HCT116 (cell line): ENCODE measurements at regions not wholly inside any gene's neighbourhood (a gene's known extent, or its start where the extent isn't known, plus 50 kb on each side); places are given as distances from the start of the nearest gene placed in this dataset.

Experiments used
- ATAC-seq: fragments of 200-7000 bp; cut with Tn5 transposase; 2 replicates; pipeline ENCODE4 v1.9.1; 2020; ENCODE audit warnings: mild to moderate bottlenecking, moderate library complexity
- BruUV-seq: library from RNA; stranded (reverse); fragments of 400-500 nt; replicated peaks from 2 replicates; lab custom pipeline; 2021; lab: Mats Ljungman, UMichigan
- CTCF ChIA-PET: fragments of 300-600 bp; sonication (Branson Sonifier 250); formaldehyde crosslinking; loops from one replicate; lab custom pipeline; 2021; ENCODE audit warnings: antibody characterized with exemption; lab: Charles Lee
- POLR2A ChIA-PET: fragments of 300-600, 350-600 bp; sonication (Branson Sonifier 250); formaldehyde crosslinking; loops from one replicate; lab custom pipeline; 2021; ENCODE audit warnings: antibody characterized with exemption; lab: Charles Lee
- RAD21 ChIA-PET, 2 experiments: fragments of 300-600 bp; sonication (Branson Sonifier 250); formaldehyde crosslinking; loops; one replicate each; lab custom pipeline; 2023; ENCODE audit warnings: low total read pairs in 2 of 2; ENCODE audit not compliant: uncharacterized antibody in 2 of 2, unreplicated experiment in 2 of 2, low non-redundant PET in 1 of 2; lab: Charles Lee
- DNase-seq: peaks from one replicate; pipeline ENCODE4 v3.0.0-alpha.2; 2010; ENCODE audit warnings: low read depth, low spot score
- H2AFZ ChIP-seq: fragments of 200-600 bp; shearing (Covaris generic), sonication (generic); 2 replicates; pipeline ENCODE4 v1.6.1; 2017; ENCODE audit warnings: low read depth, mixed run types, mixed read lengths, antibody characterized with exemption, low read length; ENCODE audit not compliant: poor library complexity, severe bottlenecking
- H3K27ac ChIP-seq: 2 replicates; pipeline ENCODE4 v1.5.1; 2012; ENCODE audit warnings: low read depth, low read length
- H3K27me3 ChIP-seq: fragments of 200-600 bp; sonication (generic); 2 replicates; pipeline ENCODE4 v1.6.1; 2016; ENCODE audit warnings: mixed run types, low read length, mixed read lengths; ENCODE audit not compliant: insufficient read depth
- H3K36me3 ChIP-seq, 2 experiments: fragments of 200-500 bp in 1 of 2; fragments of 200-600 bp in 1 of 2; sonication (Bioruptor generic) in 1 of 2; sonication (generic) in 1 of 2; 2 replicates each; pipeline versions ENCODE4 v1.5.1 to v1.6.1; 2014 to 2016; ENCODE audit warnings: low read length in 2 of 2, inconsistent platforms in 1 of 2, mixed read lengths in 1 of 2, mixed run types in 1 of 2; ENCODE audit not compliant: insufficient read depth in 2 of 2, control insufficient read depth in 1 of 2
- H3K4me1 ChIP-seq, 2 experiments: fragments of 200-600 bp in 1 of 2; sonication (generic) in 1 of 2; 2 replicates each; pipeline versions ENCODE4 v1.5.1 to v1.6.1; 2012 to 2017; ENCODE audit warnings: low read length in 2 of 2, inconsistent platforms in 1 of 2, mild to moderate bottlenecking in 1 of 2, mixed read lengths in 1 of 2, mixed run types in 1 of 2, moderate library complexity in 1 of 2; ENCODE audit not compliant: insufficient read depth in 2 of 2, control insufficient read depth in 1 of 2
- H3K4me2 ChIP-seq: fragments of 200-600 bp; sonication (generic); 2 replicates; pipeline ENCODE4 v1.6.1; 2017; ENCODE audit warnings: mixed run types, low read length, mixed read lengths
- H3K4me3 ChIP-seq, 2 experiments: fragments of 200-600 bp in 1 of 2; sonication (generic) in 1 of 2; replicated peaks in 1 of 2; 2 replicates each; pipeline ENCODE4 v1.5.1; 2011 to 2016; ENCODE audit warnings: low read length in 2 of 2, control low read depth in 1 of 2, low read depth in 1 of 2, mild to moderate bottlenecking in 1 of 2, mixed read lengths in 1 of 2, mixed run types in 1 of 2
- H3K79me2 ChIP-seq: fragments of 200-600 bp; sonication (generic); 2 replicates; pipeline ENCODE4 v1.6.1; 2017; ENCODE audit warnings: mild to moderate bottlenecking, mixed run types, low read length, moderate library complexity, mixed read lengths; ENCODE audit not compliant: insufficient read depth
- H3K9ac ChIP-seq: fragments of 200-600 bp; sonication (generic); 2 replicates; pipeline ENCODE4 v1.6.1; 2016; ENCODE audit warnings: low read length, mixed read lengths
- H3K9me2 ChIP-seq: fragments of 200-600 bp; sonication (generic), shearing (Covaris generic); 2 replicates; pipeline ENCODE4 v1.6.1; 2017; ENCODE audit warnings: mixed run types, mild to moderate bottlenecking, moderate library complexity; ENCODE audit not compliant: insufficient read depth
- H3K9me3 ChIP-seq, 2 experiments: fragments of 200-500 bp in 1 of 2; fragments of 200-600 bp in 1 of 2; sonication (Bioruptor generic) in 1 of 2; sonication (generic) in 1 of 2; 2 replicates each; pipeline ENCODE4 v1.6.1; 2014 to 2017; ENCODE audit warnings: low read length in 2 of 2, mixed read lengths in 2 of 2, inconsistent platforms in 1 of 2, low read depth in 1 of 2, mild to moderate bottlenecking in 1 of 2, mixed run types in 1 of 2, moderate library complexity in 1 of 2; ENCODE audit not compliant: control insufficient read depth in 1 of 2, insufficient read depth in 1 of 2
- H4K20me1 ChIP-seq: fragments of 200-600 bp; sonication (generic), shearing (Covaris generic); 2 replicates; pipeline ENCODE4 v1.6.1; 2017; ENCODE audit warnings: mixed run types, mild to moderate bottlenecking, moderate library complexity; ENCODE audit not compliant: insufficient read depth
- CBX3 ChIP-seq: IDR thresholded peaks from 2 replicates; pipeline ENCODE4 v1.6.1; 2012; ENCODE audit warnings: low read depth
- CEBPB ChIP-seq: IDR thresholded peaks from 2 replicates; pipeline ENCODE4 v1.6.1; 2012; ENCODE audit warnings: low read depth
- EGR1 ChIP-seq: IDR thresholded peaks from 2 replicates; pipeline ENCODE4 v1.6.1; 2012; ENCODE audit warnings: low read depth
- ELF1 ChIP-seq: IDR thresholded peaks from 2 replicates; pipeline ENCODE4 v1.6.1; 2012; ENCODE audit warnings: low read depth, borderline replicate concordance
- EZH2 ChIP-seq: fragments of 200-600 bp; sonication (generic); IDR thresholded peaks from 2 replicates; pipeline ENCODE4 v1.6.1; 2017; ENCODE audit warnings: antibody characterized with exemption, mixed run types
- EZH2phosphoT487 ChIP-seq: fragments of 200-600 bp; IDR thresholded peaks from 2 replicates; pipeline ENCODE4 v1.6.1; 2018; ENCODE audit warnings: antibody characterized with exemption, borderline replicate concordance
- JUND ChIP-seq: IDR thresholded peaks from 2 replicates; pipeline ENCODE4 v1.6.1; 2012
- POLR2AphosphoS5 ChIP-seq: IDR thresholded peaks from 2 replicates; pipeline ENCODE4 v1.6.1; 2011; ENCODE audit warnings: mild to moderate bottlenecking, low read depth, low read length, moderate library complexity
- SP1 ChIP-seq: IDR thresholded peaks from 2 replicates; pipeline ENCODE4 v1.6.1; 2012; ENCODE audit warnings: low read depth
- TCF7L2 ChIP-seq: IDR thresholded peaks from 2 replicates; pipeline ENCODE4 v1.7.0; 2011; ENCODE audit warnings: borderline replicate concordance, inconsistent platforms; ENCODE audit not compliant: insufficient read depth, insufficient read length; ENCODE audit errors: extremely low read depth
- ZFX ChIP-seq: fragments of 450-650 bp; IDR thresholded peaks from 2 replicates; pipeline ENCODE4 v1.6.1; 2017
- intact Hi-C: fragments of 100-400 bp; cut with micrococcal nuclease; formaldehyde crosslinking; loops from 2 replicates; pipeline ENCODE4 v1.10.0; 2022
- TF ChIP-seq, protein P1 (sequence below): IDR thresholded peaks from 2 replicates; pipeline ENCODE4 v1.6.1; 2011; ENCODE audit warnings: mild to moderate bottlenecking, low read length, moderate library complexity; ENCODE audit not compliant: insufficient replicate concordance; ENCODE audit errors: extremely low read depth

DNA sequence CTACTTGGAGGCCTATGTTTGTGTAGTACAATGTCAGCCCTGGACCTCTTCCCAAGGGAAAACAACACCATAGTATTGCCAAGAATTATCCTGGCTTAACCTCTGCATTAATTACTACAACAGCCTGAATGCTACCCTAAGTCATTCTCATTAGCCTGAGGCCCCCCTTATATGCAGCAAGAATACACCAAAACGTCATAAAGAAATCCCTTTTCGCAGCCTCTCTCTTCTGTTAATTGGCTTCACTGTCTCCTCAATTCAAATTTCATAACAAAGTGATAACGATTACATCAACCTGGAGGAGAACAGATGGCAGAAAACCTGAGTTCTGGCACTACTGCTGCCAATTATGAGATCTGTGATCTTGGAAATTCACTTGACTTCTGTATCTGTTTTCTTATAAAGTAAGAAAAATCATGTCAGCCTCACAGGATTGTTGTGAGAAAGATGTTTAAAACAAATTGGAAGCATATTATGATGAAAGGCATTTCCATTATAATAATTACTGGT lies 1663.1 kb downstream of the STIM2 start:
- BruUV-seq = no TSS peak
- Histone ChIP-seq H3K27me3 (no peaks in the 10 kb centered on the region), H3K9me3 (no peaks in the 10 kb centered on the region), H3K4me1 (no peaks in the 10 kb centered on the region), H2AFZ (no peak overlapping the region), H3K4me3 (no peak overlapping the region), H3K27ac (no peak overlapping the region), H3K9ac (no peak overlapping the region), H3K9me2 (no peaks in the 10 kb centered on the region)
- no peak for ATAC-seq
- CTCF ChIA-PET = no interaction called here
- intact Hi-C loops = no loop called here
- RAD21 ChIA-PET = no interaction called here
- TF ChIP-seq ZFX (no peak), CEBPB (no peak), SP1 (no peak), EZH2phosphoT487 (no peak), JUND (no peak), EGR1 (no peak), EZH2 (no peak), ELF1 (no peak), POLR2AphosphoS5 (no peak), CBX3 (no peak)
- TF ChIP-seq, protein P1, sequence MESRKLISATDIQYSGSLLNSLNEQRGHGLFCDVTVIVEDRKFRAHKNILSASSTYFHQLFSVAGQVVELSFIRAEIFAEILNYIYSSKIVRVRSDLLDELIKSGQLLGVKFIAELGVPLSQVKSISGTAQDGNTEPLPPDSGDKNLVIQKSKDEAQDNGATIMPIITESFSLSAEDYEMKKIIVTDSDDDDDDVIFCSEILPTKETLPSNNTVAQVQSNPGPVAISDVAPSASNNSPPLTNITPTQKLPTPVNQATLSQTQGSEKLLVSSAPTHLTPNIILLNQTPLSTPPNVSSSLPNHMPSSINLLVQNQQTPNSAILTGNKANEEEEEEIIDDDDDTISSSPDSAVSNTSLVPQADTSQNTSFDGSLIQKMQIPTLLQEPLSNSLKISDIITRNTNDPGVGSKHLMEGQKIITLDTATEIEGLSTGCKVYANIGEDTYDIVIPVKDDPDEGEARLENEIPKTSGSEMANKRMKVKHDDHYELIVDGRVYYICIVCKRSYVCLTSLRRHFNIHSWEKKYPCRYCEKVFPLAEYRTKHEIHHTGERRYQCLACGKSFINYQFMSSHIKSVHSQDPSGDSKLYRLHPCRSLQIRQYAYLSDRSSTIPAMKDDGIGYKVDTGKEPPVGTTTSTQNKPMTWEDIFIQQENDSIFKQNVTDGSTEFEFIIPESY = no peak
- TF ChIP-seq, all 23 proteins: peak for 0
- H3K79me2 ChIP-seq = no peaks in the 10 kb centered on the region
- no peak for DNase-seq
- POLR2A ChIA-PET = no interaction called here
- no peaks in the 10 kb centered on the region for H4K20me1 ChIP-seq
- H3K36me3 ChIP-seq = no peaks in the 10 kb centered on the region
- H3K4me2 ChIP-seq = no peak overlapping the region

DNA sequence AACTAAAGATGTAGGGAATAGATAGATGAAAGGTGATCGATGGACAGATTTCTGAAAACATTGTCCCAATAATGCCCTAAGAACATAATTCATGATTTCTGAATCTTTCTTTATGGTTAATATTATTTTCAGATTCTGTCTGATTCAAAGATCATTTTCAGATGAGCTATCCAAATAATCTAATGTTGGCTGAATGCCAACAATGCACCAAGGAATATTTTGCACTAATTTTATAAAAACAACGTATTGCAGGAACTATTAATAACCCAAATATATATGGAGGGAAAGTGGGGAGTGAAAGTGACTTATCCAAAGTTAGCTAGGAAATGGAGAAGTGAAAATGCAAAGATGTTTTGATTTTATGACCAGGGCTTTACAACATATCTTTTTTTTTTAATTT lies 1675.5 kb downstream of the STIM2 start:
- CTCF ChIA-PET = no interaction called here

More for the DNA sequence above, 1675.5 kb downstream of the STIM2 start:
- H3K27me3 ChIP-seq = no peaks in the 10 kb centered on the region
- no TSS peak for BruUV-seq
- no peak overlapping the region for H3K9ac ChIP-seq
- no peak overlapping the region for H3K4me3 ChIP-seq
- H3K36me3 ChIP-seq = no peaks in the 10 kb centered on the region
- H3K27ac ChIP-seq = no peak overlapping the region
- DNase-seq (no peak), ATAC-seq (no peak)
- no peaks in the 10 kb centered on the region for H3K9me3 ChIP-seq
- RAD21 ChIA-PET = no interaction called here
- no peaks in the 10 kb centered on the region for H3K4me1 ChIP-seq
- H2AFZ ChIP-seq = no peak overlapping the region
- H4K20me1 ChIP-seq = no peaks in the 10 kb centered on the region
- intact Hi-C loops = no loop called here
- no peak overlapping the region for H3K4me2 ChIP-seq
- POLR2A ChIA-PET = no interaction called here
- no peaks in the 10 kb centered on the region for H3K79me2 ChIP-seq
- H3K9me2 ChIP-seq = no peaks in the 10 kb centered on the region; the same call in 1 of the 2 replicates
- no peak for TF ChIP-seq TCF7L2
- TF ChIP-seq, all 23 proteins: peak for 0
